HK-2 (cell line): ENCODE measurements at regions not wholly inside any gene's neighbourhood (a gene's known extent, or its start where the extent isn't known, plus 50 kb on each side); places are given as distances from the start of the nearest gene placed in this dataset.

ENCODE experiments used
- DNase-seq: peaks from one replicate; pipeline ENCODE4 v3.0.0-alpha.2; 2018; ENCODE audit not compliant: unreplicated experiment

- DNase-seq: no peak
These were observed 272.6 kb downstream of the GPM6A start for GRCh38 chr4:175539498-175539897.

DNA sequence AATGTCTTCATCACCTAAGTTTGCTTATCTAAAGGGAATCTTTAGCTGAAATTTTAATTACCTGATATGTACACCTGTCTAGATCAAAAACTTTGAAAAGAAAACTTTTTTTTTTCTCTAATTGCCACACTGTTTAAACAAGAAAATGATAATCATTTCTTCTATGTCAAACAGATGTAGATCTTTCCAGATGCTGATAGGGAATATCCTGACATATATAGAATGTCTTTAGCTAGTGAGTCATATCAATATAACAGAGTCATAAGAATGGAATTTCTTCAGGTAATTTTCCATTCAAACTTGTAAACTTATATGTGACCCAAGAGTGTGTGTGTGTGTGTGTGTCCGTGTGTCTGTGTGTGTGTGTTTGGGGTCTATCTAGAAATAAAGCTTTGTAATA, 271.9 kb downstream of the GPM6A start:
- DNase-seq: no peak

GRCh38 chr4:175540732-175541131, 271.3 kb downstream of the GPM6A start:
- no peak for DNase-seq

DNA sequence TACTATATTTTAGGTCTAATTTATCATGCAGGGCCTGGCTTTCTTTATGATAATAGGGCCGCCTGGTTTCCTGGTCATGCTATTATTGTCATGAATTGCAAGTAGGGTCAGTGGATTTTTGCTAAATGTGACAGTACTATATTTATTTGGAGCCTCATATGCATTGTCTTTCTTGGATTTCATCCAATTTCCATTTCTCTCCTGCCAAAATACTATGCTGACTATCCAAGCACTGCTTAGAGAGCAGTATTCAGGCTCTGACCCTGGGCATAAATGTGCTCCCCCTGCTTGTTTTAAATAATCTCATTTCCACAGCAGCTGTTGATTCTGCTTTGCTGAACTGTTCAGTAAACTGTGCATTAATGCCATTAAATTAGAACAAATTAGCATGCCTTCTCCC, 269.3 kb downstream of the GPM6A start:
- no peak for DNase-seq

DNA sequence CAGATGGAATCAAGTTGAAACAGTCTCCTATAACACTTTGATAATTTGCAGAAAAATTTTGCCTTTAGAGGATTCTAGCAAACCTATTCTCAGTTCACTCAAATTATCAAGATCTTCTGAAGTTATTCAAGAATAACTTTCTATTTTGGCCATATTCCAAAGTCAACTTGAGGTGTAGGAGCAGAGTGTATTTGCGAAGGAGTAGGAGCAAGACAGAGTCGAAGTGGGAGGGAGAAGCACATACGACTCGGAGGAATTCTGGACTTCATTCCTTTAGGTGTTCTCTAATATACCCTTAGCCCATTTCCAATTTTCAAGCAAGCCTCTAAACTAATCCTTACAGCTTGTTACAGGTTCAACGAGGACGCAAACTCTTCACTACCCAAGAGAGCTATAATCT, 252.9 kb downstream of the GPM6A start:
- no peak for DNase-seq

DNA sequence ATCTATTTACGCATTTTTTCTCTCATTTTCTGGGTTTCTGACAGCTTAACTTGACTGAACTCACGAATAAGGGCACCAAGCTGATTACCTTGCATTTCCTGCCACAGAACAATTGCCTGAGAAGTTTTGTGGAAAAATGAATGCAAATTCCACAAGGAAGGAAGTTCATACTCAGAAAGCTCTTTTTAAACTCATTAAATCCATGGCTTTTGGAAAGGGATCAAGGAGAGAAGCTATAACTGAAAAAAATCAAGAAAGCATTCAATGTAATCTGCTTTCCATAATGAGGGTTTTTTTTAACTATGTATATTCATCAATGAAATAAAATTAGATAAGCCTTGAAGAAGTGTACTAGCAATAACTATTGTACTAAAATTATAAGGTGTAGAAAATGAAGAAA, 252.5 kb downstream of the GPM6A start:
- DNase-seq: no peak

DNA sequence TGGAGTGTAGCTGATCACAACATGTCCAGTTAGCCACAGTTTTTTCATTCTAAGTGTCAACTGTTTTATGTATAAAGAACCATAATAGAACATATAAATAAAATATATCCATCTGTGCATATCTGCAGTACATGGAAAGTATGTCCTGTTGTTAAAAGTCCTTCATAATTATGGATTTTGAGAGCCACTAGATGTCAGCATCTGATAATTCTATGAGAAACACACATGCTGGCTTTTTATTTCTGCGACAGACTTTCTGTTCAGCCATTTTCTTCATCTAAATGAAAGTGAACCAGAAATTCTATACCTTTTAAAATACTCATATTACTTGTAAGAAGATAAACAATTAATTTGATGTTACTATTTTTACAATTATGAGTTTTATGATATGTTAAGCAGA, 251.5 kb downstream of the GPM6A start:
- no peak for DNase-seq

- no peak for DNase-seq
These were observed 250.4 kb downstream of the GPM6A start for GRCh38 chr4:175561696-175562095.

GRCh38 chr4:175562111-175562510, 250.0 kb downstream of the GPM6A start:
- no peak for DNase-seq

GRCh38 chr4:175562542-175562941, 249.5 kb downstream of the GPM6A start:
- DNase-seq: no peak
